GM23248 (cell line): ENCODE measurements at regions not wholly inside any gene's neighbourhood (a gene's known extent, or its start where the extent isn't known, plus 50 kb on each side); places are given as distances from the start of the nearest gene placed in this dataset.

ENCODE experiments used
- EZH2 ChIP-seq: fragments of 200-600 bp; sonication (generic); IDR thresholded peaks from 2 replicates; pipeline ENCODE4 v1.6.1; 2018; ENCODE audit warnings: antibody characterized with exemption, mild to moderate bottlenecking; ENCODE audit not compliant: insufficient read depth, poor library complexity, severe bottlenecking
- EZH2phosphoT487 ChIP-seq: fragments of 200-600 bp; sonication (generic); IDR thresholded peaks from 2 replicates; pipeline ENCODE4 v1.6.1; 2018; ENCODE audit warnings: antibody characterized with exemption, moderate library complexity, mild to moderate bottlenecking, low read depth; ENCODE audit not compliant: insufficient read depth

DNA sequence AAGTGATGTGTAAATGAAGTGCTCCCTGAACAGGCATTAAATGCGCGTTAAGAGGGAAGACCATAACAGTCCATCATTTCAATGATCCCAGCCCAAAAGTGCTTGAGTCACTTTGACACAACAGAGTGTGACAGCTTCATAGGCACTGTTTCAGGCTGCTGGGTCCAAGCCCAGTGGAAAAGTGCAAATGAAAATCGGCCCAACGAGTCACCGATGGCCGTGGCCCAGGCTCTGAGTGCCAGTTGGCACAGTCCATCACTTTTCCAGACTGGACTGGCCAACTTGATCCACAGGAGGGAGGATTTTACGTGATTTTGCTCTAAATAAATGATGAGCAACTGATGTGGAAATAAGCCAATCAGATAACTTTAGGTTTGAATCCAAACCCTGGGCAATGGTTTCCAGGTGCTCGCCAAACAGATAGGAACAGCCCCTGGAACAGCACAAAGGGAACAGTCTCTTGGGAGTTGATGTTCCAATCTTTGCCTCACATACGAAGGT, 114.0 kb downstream of the SP3 start:
- no peak for TF ChIP-seq EZH2
- TF ChIP-seq EZH2phosphoT487 = no peak
